GM23338 (cell line): ENCODE measurements at regions not wholly inside any gene's neighbourhood (a gene's known extent, or its start where the extent isn't known, plus 50 kb on each side); places are given as distances from the start of the nearest gene placed in this dataset.
"Not testable (repeated sequence)": the region's sequence is repeated elsewhere in the genome, so short reads cannot be mapped to it uniquely, and the experiment has no call there.

Source experiments
- CTCF ChIP-seq, 2 experiments: fragments of 200-600 bp in 1 of 2; sonication (generic) in 1 of 2; conservative IDR thresholded peaks; 2 replicates each; pipeline versions ENCODE4 v1.5.1 to v1.6.1; 2016 to 2017; ENCODE audit warnings: antibody characterized with exemption in 2 of 2, low read depth in 2 of 2, mild to moderate bottlenecking in 2 of 2, moderate library complexity in 1 of 2
- POLR2AphosphoS5 ChIP-seq: IDR thresholded peaks from 2 replicates; pipeline ENCODE4 v1.6.1; 2016; ENCODE audit warnings: antibody characterized with exemption, low read depth

- TF ChIP-seq POLR2AphosphoS5; CTCF (conservative IDR thresholded peaks at IDR 0.05; ENCODE audit: low read depth in 2 of 2): not testable (repeated sequence)
Observed at GRCh38 chr18:76611750-76612045, 116.7 kb upstream of the ZNF516 start.
